Heart left ventricle (tissue), 16 donors: ENCODE measurements at regions not wholly inside any gene's neighbourhood (a gene's known extent, or its start where the extent isn't known, plus 50 kb on each side); places are given as distances from the start of the nearest gene placed in this dataset.

ENCODE experiments used
- ATAC-seq, 4 donors: fragments of 200-7000 bp; cut with Tn5 transposase; one replicate each; pipeline ENCODE4 v1.9.1; 2020 to 2022; ENCODE audit warnings: moderate library complexity in 4 of 4, mild to moderate bottlenecking in 3 of 4, moderate number of reproducible peaks in 1 of 4
- DNase-seq, 5 donors: peaks; one replicate each; pipeline ENCODE4 v3.0.0-alpha.2; 2020
- H3K27ac ChIP-seq, 12 donors: fragments of 200-600 bp; sonication (generic) in 4 of 12; one replicate each; pipeline versions ENCODE4 v1.5.0 to v1.8.0; 2016 to 2022; ENCODE audit warnings: mild to moderate bottlenecking in 2 of 12
- H3K27me3 ChIP-seq, 9 donors: fragments of 200-600 bp; sonication (generic) in 2 of 9; one replicate each; pipeline versions ENCODE4 v1.5.1 to v1.8.0; 2016 to 2022; ENCODE audit warnings: mild to moderate bottlenecking in 3 of 9
- H3K36me3 ChIP-seq, 9 donors: fragments of 200-600 bp; sonication (generic) in 2 of 9; one replicate each; pipeline versions ENCODE4 v1.5.0 to v1.8.0; 2018 to 2022; ENCODE audit warnings: mild to moderate bottlenecking in 2 of 9
- H3K4me1 ChIP-seq, 12 donors: fragments of 200-600 bp; sonication (generic) in 4 of 12; one replicate each; pipeline versions ENCODE4 v1.5.0 to v1.8.0; 2016 to 2022; ENCODE audit warnings: mild to moderate bottlenecking in 3 of 12
- H3K4me3 ChIP-seq, 12 donors: fragments of 200-600 bp; sonication (generic) in 4 of 12; one replicate each; pipeline versions ENCODE4 v1.5.0 to v1.8.0; 2017 to 2022; ENCODE audit warnings: mild to moderate bottlenecking in 9 of 12, moderate library complexity in 4 of 12
- H3K9me3 ChIP-seq, 12 donors: fragments of 200-600 bp; sonication (generic) in 4 of 12; one replicate each; pipeline versions ENCODE4 v1.5.0 to v1.8.0; 2016 to 2022; ENCODE audit warnings: mild to moderate bottlenecking in 1 of 12
- CTCF ChIP-seq, 12 donors: fragments of 200-600 bp; sonication (generic) in 4 of 12; IDR thresholded peaks; one replicate each; pipeline versions ENCODE4 v1.5.0 to v1.8.0; 2018 to 2022; ENCODE audit warnings: antibody characterized with exemption in 12 of 12, mild to moderate bottlenecking in 5 of 12
- POLR2A ChIP-seq, 2 donors: fragments of 450-650 bp; IDR thresholded peaks; one replicate each; pipeline ENCODE4 v1.6.1; 2017; ENCODE audit warnings: antibody characterized with exemption in 2 of 2, mild to moderate bottlenecking in 2 of 2, moderate library complexity in 2 of 2
- WGBS, 4 donors: extraction: QIAGEN DNeasy Blood & Tissue Kit in 2 of 4; methylation state at CpG; one replicate each; pipeline versions ENCODE4 v1.1.5 to v1.1.7; 2013 to 2018; 5-methylcytosine and 5-hydroxymethylcytosine counted together
- intact Hi-C, 10 donors: fragments of 100-400 bp; cut with DNase I; formaldehyde crosslinking; loops; one replicate each; pipeline versions ENCODE4 v1.11.1 to v1.14.2; 2022
- donor health status: ischemic (EF 13 %, LVEDD 7.1; RV severe dilation, severe dysfunction).
- donor health status: healthy with polysubstance abuse.
- donor health status: DM: no; HTN: yes; CAD: no.
- donor health status: DM: no; HTN: no; CAD: no.
- donor health status: ischemic (EF 25% LVEDD 6.9; RV normal size, moderate dysfunction).
- donor health status: ischemic (EF 25% LVEDD 5.7; RV mildly dilated, moderate dysfunction).
- donor health status: healthy.
- donor health status: DM: yes; HTN: yes; CAD: no.
- donor health status: ischemic (EF 35%, LVEDD 5.7; RV mildly dilated, moderate dysfunction).
- donor health status: nonischemic (EF 11% LVEDD 7.7; RV severe dilation, severe dysfunction).
- donor health status: DM: yes; HTN: yes; CAD: no.
- donor health status: PGD.
- donor health status: ischemic (EF 29% LVEDD 5.4; RV normal size, mild dysfunction).
- donor health status: nonischemic (EF 23%, LVEDD 6.1; RV moderate dilation, normal function).

- intact Hi-C loops: no loop called here
- no peak for TF ChIP-seq CTCF (IDR thresholded peaks at IDR 0.05)
- TF ChIP-seq POLR2A (IDR thresholded peaks at IDR 0.05): no peak
- no peaks in the 10 kb centered on the region for H3K36me3 ChIP-seq
- H3K4me1 ChIP-seq: peaks cover 0 to under 1% (median 0%) of the 10 kb centered on the region in 12 donors
- H3K27me3 ChIP-seq: peaks cover 0 to 22% (median 0%) of the 10 kb centered on the region in 9 donors
- ATAC-seq (no peak), DNase-seq (no peak)
- no peak overlapping the region for H3K4me3 ChIP-seq
- 84 to 92% (median 90%) methylated on average over 4 of the region's 4 CpGs for WGBS, 4 donors
- no peak overlapping the region for H3K27ac ChIP-seq
- no peaks in the 10 kb centered on the region for H3K9me3 ChIP-seq
Observed at GRCh38 chr1:200468264-200469001, 58.6 kb upstream of the ZNF281 start.

- Histone ChIP-seq H3K4me3 (no peak overlapping the region), H3K27ac (no peak overlapping the region), H3K36me3 (no peaks in the 10 kb centered on the region), H3K4me1 (no peaks in the 10 kb centered on the region), H3K9me3 (no peaks in the 10 kb centered on the region), H3K27me3 (peaks cover 0 to 10% (median 0%) of the 10 kb centered on the region in 9 donors)
- intact Hi-C loops: no loop called here
- 76 to 82% (median 77%) methylated on average over 12 of the region's 12 CpGs for WGBS, 4 donors
- DNase-seq (no peak), ATAC-seq (no peak)
- TF ChIP-seq CTCF (IDR thresholded peaks at IDR 0.05) (no peak), POLR2A (IDR thresholded peaks at IDR 0.05) (no peak)
Observed at GRCh38 chr1:200464784-200465400, 55.1 kb upstream of the ZNF281 start.
